IPS-15b (cell line): ENCODE measurements at regions not wholly inside any gene's neighbourhood (a gene's known extent, or its start where the extent isn't known, plus 50 kb on each side); places are given as distances from the start of the nearest gene placed in this dataset.
A peak's percentile ranks its signal among the peaks of the same experiment; 100 is the strongest.

Experiments used
- H3K27me3 ChIP-seq: one replicate; pipeline ENCODE4 v1.6.1; 2013; ENCODE audit warnings: low read length; ENCODE audit not compliant: control insufficient read depth, insufficient read depth
- H3K36me3 ChIP-seq: one replicate; pipeline ENCODE4 v1.6.1; 2013; ENCODE audit warnings: low read length; ENCODE audit not compliant: control insufficient read depth, insufficient read depth
- H3K4me1 ChIP-seq: one replicate; pipeline ENCODE4 v1.6.1; 2013; ENCODE audit warnings: mild to moderate bottlenecking, low read length; ENCODE audit not compliant: control insufficient read depth, insufficient read depth
- H3K4me3 ChIP-seq: one replicate; pipeline ENCODE4 v1.5.1; 2013; ENCODE audit warnings: low read depth, low read length
- H3K9ac ChIP-seq: one replicate; pipeline ENCODE4 v1.6.1; 2013; ENCODE audit warnings: low read depth, mild to moderate bottlenecking, low read length
- H3K9me3 ChIP-seq: one replicate; pipeline ENCODE4 v1.6.1; 2013; ENCODE audit warnings: mild to moderate bottlenecking, low read length; ENCODE audit not compliant: control insufficient read depth, insufficient read depth

GRCh38 chr7:131726686-131727085 lies 170.3 kb upstream of the PODXL start:
- H3K4me1 ChIP-seq, result no peaks in the 10 kb centered on the region
- no peaks in the 10 kb centered on the region for H3K9me3 ChIP-seq
- no peak overlapping the region for H3K9ac ChIP-seq
- no peaks in the 10 kb centered on the region for H3K36me3 ChIP-seq
- no peak overlapping the region for H3K4me3 ChIP-seq
- H3K27me3 ChIP-seq, result no peaks in the 10 kb centered on the region

DNA sequence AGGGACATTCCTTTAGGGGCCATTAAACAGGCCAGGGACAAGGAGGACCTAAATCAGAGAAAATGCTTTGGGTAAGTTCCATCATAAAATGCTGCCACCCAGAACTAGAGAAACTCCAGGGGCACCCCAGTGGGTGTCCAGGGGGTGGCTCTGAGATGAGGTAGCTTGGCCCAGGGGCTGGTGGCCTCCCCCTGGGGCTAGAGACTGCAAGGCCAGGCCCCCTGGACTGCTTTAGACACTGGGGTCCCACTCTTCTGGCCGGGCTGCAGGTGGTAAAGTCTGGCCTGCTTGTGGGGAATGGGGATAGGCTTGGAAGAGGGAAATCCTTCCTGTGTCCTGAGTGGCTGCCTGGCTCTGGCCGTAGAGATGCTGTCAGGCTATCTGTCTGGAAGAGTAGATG lies 169.6 kb upstream of the PODXL start:
- H3K9me3 ChIP-seq, result no peaks in the 10 kb centered on the region
- H3K9ac ChIP-seq, result no peak overlapping the region
- H3K36me3 ChIP-seq, result no peaks in the 10 kb centered on the region
- H3K4me3 ChIP-seq, result no peak overlapping the region
- H3K4me1 ChIP-seq, result no peaks in the 10 kb centered on the region
- H3K27me3 ChIP-seq, result no peaks in the 10 kb centered on the region

DNA sequence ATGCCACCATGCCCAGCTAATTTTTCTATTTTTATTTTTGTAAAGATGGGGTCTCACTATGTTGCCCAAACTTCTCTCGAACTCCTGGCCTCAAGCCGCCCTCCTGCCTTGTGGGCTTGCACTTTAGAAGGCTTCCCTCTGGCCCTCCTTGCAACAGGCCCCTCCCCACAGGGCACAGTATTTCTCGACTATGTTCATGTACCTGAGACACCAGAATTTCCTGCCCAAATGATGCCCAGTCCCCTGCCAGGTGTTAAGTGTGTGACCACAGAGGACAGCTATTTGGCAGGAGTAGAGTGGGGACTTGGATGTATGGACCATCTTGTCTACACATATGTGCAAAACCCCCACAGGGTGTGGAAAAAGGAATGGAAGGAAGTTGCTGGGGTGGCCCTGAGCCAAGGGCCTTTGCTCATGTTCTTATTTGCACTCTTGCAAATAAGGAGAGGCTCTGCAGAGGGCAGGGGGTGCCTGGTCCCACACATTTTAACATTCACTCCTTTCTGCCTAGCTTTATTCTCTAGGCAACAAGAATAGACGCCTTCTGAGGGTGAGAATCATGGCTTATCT lies 168.4 kb upstream of the PODXL start:
- no peaks in the 10 kb centered on the region for H3K36me3 ChIP-seq
- H3K27me3 ChIP-seq, result no peaks in the 10 kb centered on the region
- no peaks in the 10 kb centered on the region for H3K9me3 ChIP-seq
- no peak overlapping the region for H3K4me3 ChIP-seq
- H3K4me1 ChIP-seq, result no peaks in the 10 kb centered on the region
- H3K9ac ChIP-seq, result no peak overlapping the region

DNA sequence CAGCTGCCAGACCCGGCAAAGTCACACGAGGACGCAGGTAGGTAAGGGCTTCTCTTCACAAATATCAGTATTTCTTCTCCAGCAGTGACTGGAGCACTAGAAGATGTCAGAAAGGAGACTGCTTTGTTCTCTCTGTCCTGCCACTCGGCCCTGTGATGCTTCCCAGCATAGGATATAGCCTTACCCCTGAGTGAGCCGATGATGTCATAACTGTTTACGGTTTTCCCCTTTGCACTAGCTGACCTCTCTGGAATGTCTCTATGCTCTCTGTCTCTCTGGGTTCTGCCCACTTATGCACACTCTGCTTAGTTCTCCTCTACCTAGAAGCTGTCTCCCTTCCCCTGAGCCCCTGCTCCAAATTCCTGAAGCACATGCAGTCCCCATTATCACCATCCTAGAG lies 167.5 kb upstream of the PODXL start:
- Histone ChIP-seq H3K27me3 (no peaks in the 10 kb centered on the region), H3K9me3 (no peaks in the 10 kb centered on the region), H3K36me3 (no peaks in the 10 kb centered on the region), H3K4me3 (no peak overlapping the region), H3K4me1 (no peaks in the 10 kb centered on the region), H3K9ac (no peak overlapping the region)

DNA sequence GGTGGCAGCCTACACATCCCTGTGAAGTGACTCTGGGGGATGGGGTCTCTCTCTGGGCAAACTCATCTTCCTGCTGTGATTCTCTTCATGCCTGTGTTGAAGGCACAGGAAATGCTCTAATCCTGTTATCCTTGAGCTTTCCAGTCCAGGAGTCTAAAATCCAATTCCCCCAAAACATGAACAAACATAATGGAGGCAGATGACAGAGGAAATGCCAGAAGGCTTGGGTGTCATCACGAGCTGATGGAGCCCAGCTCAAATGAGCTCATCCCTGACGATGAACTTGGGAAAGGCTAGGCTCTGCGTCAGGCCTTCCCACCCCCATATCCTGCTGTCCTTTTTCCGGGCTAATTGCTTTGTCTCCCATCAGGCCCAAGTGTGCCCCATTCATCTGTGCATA lies 165.9 kb upstream of the PODXL start:
- no peaks in the 10 kb centered on the region for H3K27me3 ChIP-seq
- no peaks in the 10 kb centered on the region for H3K4me1 ChIP-seq
- no peaks in the 10 kb centered on the region for H3K9me3 ChIP-seq
- no peak overlapping the region for H3K9ac ChIP-seq
- H3K4me3 ChIP-seq, result no peak overlapping the region
- no peaks in the 10 kb centered on the region for H3K36me3 ChIP-seq

DNA sequence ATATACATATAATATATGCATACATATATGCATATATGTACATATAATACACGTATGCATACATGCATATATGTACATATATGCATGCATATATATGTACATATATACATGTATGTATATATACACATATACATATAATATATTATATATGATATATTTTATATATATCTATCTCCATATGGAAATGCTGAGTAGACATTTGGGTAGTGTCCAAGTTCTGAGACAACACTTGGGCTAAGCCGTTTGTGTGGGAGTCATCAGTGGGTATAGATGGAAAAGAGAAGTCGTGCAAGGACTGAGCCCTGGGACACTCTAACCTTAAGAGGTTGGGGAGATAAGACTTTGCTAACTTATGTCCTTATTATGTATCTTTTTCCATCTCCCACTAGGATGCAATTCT lies 165.2 kb upstream of the PODXL start:
- H3K27me3 ChIP-seq, result no peaks in the 10 kb centered on the region
- H3K36me3 ChIP-seq, result no peaks in the 10 kb centered on the region
- no peaks in the 10 kb centered on the region for H3K4me1 ChIP-seq
- H3K9ac ChIP-seq, result no peak overlapping the region
- no peak overlapping the region for H3K4me3 ChIP-seq
- H3K9me3 ChIP-seq, result no peaks in the 10 kb centered on the region

DNA sequence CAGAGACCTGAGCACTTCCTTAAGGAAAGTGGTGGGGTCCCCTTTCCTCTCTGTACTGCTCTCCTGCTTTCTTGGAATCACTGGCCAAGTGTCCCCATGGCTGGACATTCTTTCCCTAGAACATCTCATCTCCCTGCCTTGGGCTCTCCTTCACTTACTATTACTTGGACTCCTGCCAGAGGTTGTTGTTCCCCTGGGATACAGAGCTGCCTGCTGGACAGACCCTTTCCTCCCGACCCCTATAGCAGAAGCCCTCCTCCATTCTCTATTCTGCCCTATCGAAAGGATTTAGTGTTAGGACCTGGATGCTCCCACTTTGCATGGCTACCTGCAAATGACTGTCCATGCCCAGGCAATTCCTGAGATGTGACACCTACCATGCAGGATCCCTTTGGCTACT lies 164.3 kb upstream of the PODXL start:
- Histone ChIP-seq H3K9me3 (no peaks in the 10 kb centered on the region), H3K9ac (no peak overlapping the region), H3K27me3 (no peaks in the 10 kb centered on the region), H3K36me3 (no peaks in the 10 kb centered on the region), H3K4me1 (no peaks in the 10 kb centered on the region), H3K4me3 (no peak overlapping the region)

DNA sequence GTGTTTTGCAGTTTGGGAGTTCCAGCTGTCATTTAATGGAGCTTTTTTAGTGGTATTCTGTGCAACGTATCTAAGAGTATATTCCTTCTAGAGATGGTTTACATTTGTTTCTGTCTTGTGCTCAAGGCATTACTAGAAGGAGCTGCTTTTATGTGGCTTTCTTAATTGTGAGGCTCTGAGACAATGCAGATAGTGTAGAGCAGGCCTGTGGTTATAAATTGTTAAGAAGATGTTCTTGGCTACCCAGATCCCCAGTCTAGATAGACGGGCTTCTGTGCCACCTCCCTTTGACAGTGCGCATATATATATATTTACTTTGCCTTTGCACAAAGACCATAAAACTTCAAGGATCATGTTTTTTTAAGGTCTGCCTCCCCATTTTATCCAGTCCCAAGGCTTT lies 160.8 kb upstream of the PODXL start:
- H3K9me3 ChIP-seq, result no peaks in the 10 kb centered on the region
- no peak overlapping the region for H3K9ac ChIP-seq
- no peaks in the 10 kb centered on the region for H3K27me3 ChIP-seq
- H3K4me3 ChIP-seq, result no peak overlapping the region
- no peaks in the 10 kb centered on the region for H3K4me1 ChIP-seq
- H3K36me3 ChIP-seq, result no peaks in the 10 kb centered on the region

- Histone ChIP-seq H3K9me3 (no peaks in the 10 kb centered on the region), H3K27me3 (no peaks in the 10 kb centered on the region), H3K36me3 (no peaks in the 10 kb centered on the region), H3K4me3 (no peak overlapping the region), H3K4me1 (no peaks in the 10 kb centered on the region), H3K9ac (no peak overlapping the region)
Observed at GRCh38 chr7:131699323-131699722, 142.9 kb upstream of the PODXL start.

DNA sequence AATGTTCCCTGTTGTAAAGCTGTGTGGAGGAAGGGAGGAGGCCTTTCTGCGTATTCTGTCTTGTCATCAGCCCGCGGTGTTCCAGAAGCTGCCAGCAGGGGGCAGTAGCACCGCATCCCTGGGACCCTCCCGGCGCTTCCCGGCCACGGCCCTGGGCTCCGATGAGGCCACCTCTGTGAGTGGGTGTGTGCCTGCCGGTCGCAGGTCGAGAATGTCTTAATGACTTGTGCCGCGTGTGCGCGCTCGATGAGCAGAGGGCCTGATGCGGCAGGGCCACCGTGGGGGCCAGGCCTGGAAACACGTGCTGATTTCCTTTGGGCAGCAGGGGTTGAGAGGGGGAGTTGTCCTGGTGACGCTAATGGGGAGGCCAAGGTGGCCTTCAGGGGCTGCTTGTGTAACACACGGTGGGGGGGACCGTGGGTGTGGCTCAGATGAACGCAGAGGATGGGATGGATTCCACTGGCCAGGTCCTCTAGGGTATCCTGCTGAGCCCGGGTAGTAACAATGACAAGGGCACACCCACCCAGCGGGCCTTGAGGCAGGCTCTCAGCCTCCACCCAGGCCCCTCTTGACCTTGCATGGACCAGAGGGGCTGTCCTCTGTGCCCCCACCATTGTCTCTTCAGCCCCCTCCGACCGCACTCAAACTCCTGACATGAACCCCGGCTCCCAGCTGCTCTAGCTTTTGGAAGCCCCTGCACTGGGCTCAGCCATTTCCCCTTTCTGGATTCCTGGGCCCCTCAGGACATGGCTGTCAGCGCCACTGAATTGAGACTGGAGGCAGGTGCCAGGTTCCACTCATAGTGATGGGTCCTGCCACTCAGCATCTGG lies 135.9 kb upstream of the PODXL start:
- Histone ChIP-seq H3K27me3 (peaks cover 4% of the 10 kb centered on the region), H3K4me1 (peaks cover 5% of the 10 kb centered on the region), H3K9ac (no peak overlapping the region), H3K9me3 (no peaks in the 10 kb centered on the region), H3K4me3 (peak overlapping the region; percentile 18), H3K36me3 (no peaks in the 10 kb centered on the region)

DNA sequence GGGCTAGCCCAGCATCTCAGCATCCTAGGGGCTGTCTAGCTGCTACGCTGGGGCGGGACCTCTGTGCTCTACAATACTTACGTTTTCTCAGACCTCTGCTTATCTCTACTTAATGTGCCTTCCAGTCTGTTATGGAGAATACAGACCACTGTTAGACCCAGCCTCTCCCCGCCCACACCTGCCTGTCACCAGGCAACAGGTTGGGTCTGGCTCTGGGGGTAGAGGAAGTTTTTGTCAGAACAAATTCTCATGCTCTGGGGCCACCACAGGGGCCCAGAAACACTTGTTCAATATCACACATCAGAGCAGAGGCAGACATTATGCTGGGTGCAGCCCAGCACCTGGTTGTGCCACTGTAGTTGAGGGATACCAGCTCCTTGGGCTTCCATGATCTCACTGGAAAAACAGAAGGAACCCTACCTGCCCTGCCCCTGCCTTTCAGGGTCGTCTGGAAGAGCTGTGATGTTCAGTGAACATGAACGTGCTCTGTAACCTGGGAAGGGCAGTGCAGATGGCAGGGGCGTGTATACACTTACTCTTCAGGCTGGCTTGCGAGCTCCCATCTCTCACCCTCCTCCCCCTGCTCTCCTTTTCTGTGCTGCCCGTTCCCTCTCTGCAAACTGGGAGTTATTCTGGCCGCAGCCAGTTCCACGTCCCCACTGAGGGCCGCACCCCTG lies 135.2 kb upstream of the PODXL start:
- Histone ChIP-seq H3K9me3 (no peaks in the 10 kb centered on the region), H3K27me3 (peaks cover 4% of the 10 kb centered on the region), H3K36me3 (no peaks in the 10 kb centered on the region), H3K4me3 (no peak overlapping the region), H3K9ac (peak overlapping the region; percentile 37), H3K4me1 (peaks cover 5% of the 10 kb centered on the region)

DNA sequence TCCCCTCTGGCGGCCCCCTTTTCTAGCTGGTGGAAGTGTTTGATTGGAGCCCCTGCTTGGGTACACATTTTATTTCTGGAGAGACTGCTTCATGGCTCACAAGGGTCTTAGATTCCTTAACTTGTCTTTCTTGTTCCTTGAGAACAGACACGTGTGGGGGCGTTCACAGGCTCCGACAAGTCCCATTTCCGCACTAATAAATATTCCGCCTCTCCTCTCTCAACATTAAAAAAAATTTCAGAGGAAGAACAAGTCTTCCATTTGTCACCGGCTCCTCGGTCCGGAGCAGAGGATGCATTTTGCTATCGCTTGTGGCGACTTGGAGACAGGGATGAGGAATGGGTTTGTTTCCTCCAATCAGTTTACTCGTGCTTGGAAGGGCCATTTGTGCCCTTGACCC lies 134.0 kb upstream of the PODXL start:
- H3K27me3 ChIP-seq, result peaks cover 4% of the 10 kb centered on the region
- H3K4me1 ChIP-seq, result peaks cover 5% of the 10 kb centered on the region
- H3K4me3 ChIP-seq, result no peak overlapping the region
- H3K9me3 ChIP-seq, result no peaks in the 10 kb centered on the region
- no peaks in the 10 kb centered on the region for H3K36me3 ChIP-seq
- no peak overlapping the region for H3K9ac ChIP-seq
